ENCODE measurements at regions not wholly inside any gene's neighbourhood (a gene's known extent, or its start where the extent isn't known, plus 50 kb on each side); places are given as distances from the start of the nearest gene placed in this dataset.

GRCh38 chr7:155945670-155946325, 133.5 kb upstream of the SHH start:
- Histone ChIP-seq H2BK15ac (ENCODE audit: low read length) (no peak overlapping the region), H3K4me2 (ENCODE audit: insufficient read depth, low read length, poor library complexity, severe bottlenecking) (no peak overlapping the region), H4K91ac (ENCODE audit: low read depth, low read length, poor library complexity) (no peak overlapping the region), H2BK120ac (ENCODE audit: low read depth, low read length) (no peak overlapping the region), H3K79me1 (ENCODE audit: low read depth, low read length) (no peaks in the 10 kb centered on the region), H3K27ac (replicated peaks; ENCODE audit: low read length) (no peak overlapping the region), H3K9ac (ENCODE audit: low read depth, low read length, poor library complexity) (no peak overlapping the region), H3K18ac (ENCODE audit: low read length) (peak overlapping the region; percentile 32), H3K14ac (ENCODE audit: low read length) (no peak overlapping the region), H2BK5ac (ENCODE audit: low read length) (no peak overlapping the region), H3K23ac (ENCODE audit: low read depth, low read length, poor library complexity) (no peak overlapping the region), H3K27me3 (ENCODE audit: control insufficient read depth in 3 of 3, insufficient read depth in 3 of 3, low read depth in 1 of 3, low read length in 3 of 3) (peaks cover 0 to 6% (median 0%) of the 10 kb centered on the region in 3 experiments), H2AFZ (ENCODE audit: low read length) (no peak overlapping the region), H4K8ac (ENCODE audit: low read depth, low read length) (no peak overlapping the region), H2BK12ac (ENCODE audit: low read length) (no peak overlapping the region), H3K4ac (ENCODE audit: low read length) (no peak overlapping the region), H3K9me3 (replicated peaks in 1 of 2; ENCODE audit: control insufficient read depth in 2 of 2, insufficient read depth in 1 of 2, low read depth in 1 of 2, low read length in 2 of 2) (peaks cover 0 to 11% of the 10 kb centered on the region in 2 donors), H3K4me3 (ENCODE audit: low read length in 2 of 2) (no peak overlapping the region), H3K4me1 (ENCODE audit: control insufficient read depth in 2 of 2, insufficient read depth in 1 of 2, low read depth in 1 of 2, low read length in 2 of 2) (peaks cover 2 to 9% of the 10 kb centered on the region in 2 donors), H3K36me3 (replicated peaks in 1 of 2; ENCODE audit: control insufficient read depth in 2 of 2, insufficient read depth in 2 of 2, low read length in 2 of 2) (no peaks in the 10 kb centered on the region), H2AK5ac (ENCODE audit: low read depth, low read length) (peak overlapping the region; percentile 20)
- DNase-seq (ENCODE audit: low spot score) = no peak
- WGBS, 2 donors (ENCODE audit: extremely low coverage in 2 of 2, insufficient read length in 2 of 2, insufficient replicate concordance in 1 of 2) = no CpG with 5 or more reads among the region's 32 CpGs

GRCh38 chr7:155944901-155945300, 132.6 kb upstream of the SHH start:
- Histone ChIP-seq H3K18ac (ENCODE audit: low read length) (no peak overlapping the region), H3K23ac (ENCODE audit: low read depth, low read length, poor library complexity) (no peak overlapping the region), H3K4me2 (ENCODE audit: insufficient read depth, low read length, poor library complexity, severe bottlenecking) (no peak overlapping the region), H4K91ac (ENCODE audit: low read depth, low read length, poor library complexity) (no peak overlapping the region), H2BK12ac (ENCODE audit: low read length) (no peak overlapping the region), H3K9ac (ENCODE audit: low read depth, low read length, poor library complexity) (no peak overlapping the region), H4K8ac (ENCODE audit: low read depth, low read length) (no peak overlapping the region), H3K36me3 (replicated peaks in 1 of 2; ENCODE audit: control insufficient read depth in 2 of 2, insufficient read depth in 2 of 2, low read length in 2 of 2) (no peaks in the 10 kb centered on the region), H3K27me3 (ENCODE audit: control insufficient read depth in 3 of 3, insufficient read depth in 3 of 3, low read depth in 1 of 3, low read length in 3 of 3) (peaks cover 0 to 6% (median 0%) of the 10 kb centered on the region in 3 experiments), H2BK5ac (ENCODE audit: low read length) (no peak overlapping the region), H3K4ac (ENCODE audit: low read length) (no peak overlapping the region), H3K79me1 (ENCODE audit: low read depth, low read length) (no peaks in the 10 kb centered on the region), H2BK15ac (ENCODE audit: low read length) (no peak overlapping the region), H3K27ac (replicated peaks; ENCODE audit: low read length) (peak overlapping the region; percentile 78), H2AK5ac (ENCODE audit: low read depth, low read length) (no peak overlapping the region), H3K4me1 (ENCODE audit: control insufficient read depth in 2 of 2, insufficient read depth in 1 of 2, low read depth in 1 of 2, low read length in 2 of 2) (peaks cover 2 to 9% of the 10 kb centered on the region in 2 donors), H3K4me3 (ENCODE audit: low read length in 2 of 2) (no peak overlapping the region), H2AFZ (ENCODE audit: low read length) (no peak overlapping the region), H3K14ac (ENCODE audit: low read length) (no peak overlapping the region), H2BK120ac (ENCODE audit: low read depth, low read length) (no peak overlapping the region), H3K9me3 (replicated peaks in 1 of 2; ENCODE audit: control insufficient read depth in 2 of 2, insufficient read depth in 1 of 2, low read depth in 1 of 2, low read length in 2 of 2) (peaks cover 0 to 11% of the 10 kb centered on the region in 2 donors)
- WGBS, 2 donors (ENCODE audit: extremely low coverage in 2 of 2, insufficient read length in 2 of 2, insufficient replicate concordance in 1 of 2) = no CpG with 5 or more reads among the region's 6 CpGs
- peak; percentile 21 for DNase-seq (ENCODE audit: low spot score)

- Histone ChIP-seq H4K8ac (ENCODE audit: low read depth, low read length) (no peak overlapping the region), H3K4ac (ENCODE audit: low read length) (no peak overlapping the region), H2BK120ac (ENCODE audit: low read depth, low read length) (no peak overlapping the region), H2AFZ (ENCODE audit: low read length) (no peak overlapping the region), H3K36me3 (replicated peaks in 1 of 2; ENCODE audit: control insufficient read depth in 2 of 2, insufficient read depth in 2 of 2, low read length in 2 of 2) (no peaks in the 10 kb centered on the region), H3K4me3 (ENCODE audit: low read length in 2 of 2) (no peak overlapping the region), H3K27me3 (ENCODE audit: control insufficient read depth in 3 of 3, insufficient read depth in 3 of 3, low read depth in 1 of 3, low read length in 3 of 3) (peaks cover 0 to under 1% (median 0%) of the 10 kb centered on the region in 3 experiments), H3K79me1 (ENCODE audit: low read depth, low read length) (no peaks in the 10 kb centered on the region), H3K14ac (ENCODE audit: low read length) (no peak overlapping the region), H3K4me1 (ENCODE audit: control insufficient read depth in 2 of 2, insufficient read depth in 1 of 2, low read depth in 1 of 2, low read length in 2 of 2) (peaks cover 2 to 7% of the 10 kb centered on the region in 2 donors), H2BK5ac (ENCODE audit: low read length) (no peak overlapping the region), H3K9me3 (replicated peaks in 1 of 2; ENCODE audit: control insufficient read depth in 2 of 2, insufficient read depth in 1 of 2, low read depth in 1 of 2, low read length in 2 of 2) (peaks cover 0 to 12% of the 10 kb centered on the region in 2 donors), H2BK15ac (ENCODE audit: low read length) (no peak overlapping the region), H2BK12ac (ENCODE audit: low read length) (no peak overlapping the region), H2AK5ac (ENCODE audit: low read depth, low read length) (no peak overlapping the region), H3K27ac (replicated peaks; ENCODE audit: low read length) (no peak overlapping the region), H3K4me2 (ENCODE audit: insufficient read depth, low read length, poor library complexity, severe bottlenecking) (no peak overlapping the region), H4K91ac (ENCODE audit: low read depth, low read length, poor library complexity) (no peak overlapping the region), H3K18ac (ENCODE audit: low read length) (no peak overlapping the region), H3K9ac (ENCODE audit: low read depth, low read length, poor library complexity) (no peak overlapping the region), H3K23ac (ENCODE audit: low read depth, low read length, poor library complexity) (no peak overlapping the region)
- no CpG with 5 or more reads among the region's 6 CpGs for WGBS, 2 donors (ENCODE audit: extremely low coverage in 2 of 2, insufficient read length in 2 of 2, insufficient replicate concordance in 1 of 2)
- no peak for DNase-seq (ENCODE audit: low spot score)
Measured at GRCh38 chr7:155943251-155943899, 131.1 kb upstream of the SHH start.

- H3K23ac ChIP-seq (ENCODE audit: low read depth, low read length, poor library complexity) = peak overlapping the region; percentile 76
- H4K91ac ChIP-seq (ENCODE audit: low read depth, low read length, poor library complexity) = no peak overlapping the region
- no peak overlapping the region for H3K4ac ChIP-seq (ENCODE audit: low read length)
- H2BK12ac ChIP-seq (ENCODE audit: low read length) = no peak overlapping the region
- H3K18ac ChIP-seq (ENCODE audit: low read length) = no peak overlapping the region
- no peaks in the 10 kb centered on the region for H3K27me3 ChIP-seq (ENCODE audit: control insufficient read depth in 3 of 3, insufficient read depth in 3 of 3, low read depth in 1 of 3, low read length in 3 of 3)
- no peak overlapping the region for H3K27ac ChIP-seq (replicated peaks; ENCODE audit: low read length)
- H3K9ac ChIP-seq (ENCODE audit: low read depth, low read length, poor library complexity) = peak overlapping the region; percentile 56
- no peak overlapping the region for H2BK15ac ChIP-seq (ENCODE audit: low read length)
- no peak overlapping the region for H3K14ac ChIP-seq (ENCODE audit: low read length)
- no peak overlapping the region for H2BK120ac ChIP-seq (ENCODE audit: low read depth, low read length)
- DNase-seq (ENCODE audit: low spot score) = no peak
- H2BK5ac ChIP-seq (ENCODE audit: low read length) = no peak overlapping the region
- no peak overlapping the region for H2AK5ac ChIP-seq (ENCODE audit: low read depth, low read length)
- H3K9me3 ChIP-seq (replicated peaks in 1 of 2; ENCODE audit: control insufficient read depth in 2 of 2, insufficient read depth in 1 of 2, low read depth in 1 of 2, low read length in 2 of 2) = peaks cover 0 to 13% of the 10 kb centered on the region in 2 donors
- H3K4me1 ChIP-seq (ENCODE audit: control insufficient read depth in 2 of 2, insufficient read depth in 1 of 2, low read depth in 1 of 2, low read length in 2 of 2) = peaks cover 2 to 6% of the 10 kb centered on the region in 2 donors
- H3K79me1 ChIP-seq (ENCODE audit: low read depth, low read length) = no peaks in the 10 kb centered on the region
- no peak overlapping the region for H2AFZ ChIP-seq (ENCODE audit: low read length)
- WGBS, 2 donors (ENCODE audit: extremely low coverage in 2 of 2, insufficient read length in 2 of 2, insufficient replicate concordance in 1 of 2) = no CpG with 5 or more reads among the region's 20 CpGs
- H3K4me2 ChIP-seq (ENCODE audit: insufficient read depth, low read length, poor library complexity, severe bottlenecking) = no peak overlapping the region
- no peaks in the 10 kb centered on the region for H3K36me3 ChIP-seq (replicated peaks in 1 of 2; ENCODE audit: control insufficient read depth in 2 of 2, insufficient read depth in 2 of 2, low read length in 2 of 2)
- H4K8ac ChIP-seq (ENCODE audit: low read depth, low read length) = no peak overlapping the region
- no peak overlapping the region for H3K4me3 ChIP-seq (ENCODE audit: low read length in 2 of 2)
Measured at GRCh38 chr7:155942226-155942950, 130.1 kb upstream of the SHH start.
